Activated CD8-positive, alpha-beta T cell treated with anti-CD3 and anti-CD28 coated beads for 36 hours (primary cell): ENCODE measurements at regions not wholly inside any gene's neighbourhood (a gene's known extent, or its start where the extent isn't known, plus 50 kb on each side); places are given as distances from the start of the nearest gene placed in this dataset.

ENCODE experiments used
- ATAC-seq: fragments of 200-7000 bp; cut with Tn5 transposase; one replicate; pipeline ENCODE4 v1.10.0; 2021; ENCODE audit warnings: mild to moderate bottlenecking, moderate library complexity
- CTCF ChIA-PET: fragments of 350-600 bp; sonication (Branson Sonifier 250); formaldehyde crosslinking; loops from one replicate; lab custom pipeline; 2021; ENCODE audit warnings: antibody characterized with exemption; lab: Charles Lee
- POLR2A ChIA-PET: fragments of 350-600 bp; sonication (Branson Sonifier 250); formaldehyde crosslinking; loops from one replicate; lab custom pipeline; 2021; ENCODE audit warnings: antibody characterized with exemption; lab: Charles Lee
- DNase-seq: peaks from one replicate; pipeline ENCODE4 v3.0.0-alpha.2; 2020
- H3K27ac Mint-ChIP-seq: one replicate; pipeline ENCODE4 v1.8.0; 2021; ENCODE audit warnings: mild to moderate bottlenecking, mixed read lengths
- H3K27me3 Mint-ChIP-seq: one replicate; pipeline ENCODE4 v1.8.0; 2021; ENCODE audit warnings: mixed read lengths
- H3K36me3 Mint-ChIP-seq: one replicate; pipeline ENCODE4 v1.8.0; 2021; ENCODE audit warnings: low read depth, mixed read lengths
- H3K4me1 Mint-ChIP-seq: one replicate; pipeline ENCODE4 v1.8.0; 2021; ENCODE audit warnings: low read depth, mixed read lengths
- H3K4me3 Mint-ChIP-seq: one replicate; pipeline ENCODE4 v1.8.0; 2021; ENCODE audit warnings: mild to moderate bottlenecking, moderate library complexity, mixed read lengths
- H3K9me3 Mint-ChIP-seq: one replicate; pipeline ENCODE4 v1.8.0; 2021; ENCODE audit warnings: mixed read lengths
- CTCF ChIP-seq: fragments of 200-600 bp; IDR thresholded peaks from one replicate; pipeline ENCODE4 v1.8.0; 2022; ENCODE audit warnings: antibody characterized with exemption, mild to moderate bottlenecking
- intact Hi-C: fragments of 100-400 bp; cut with micrococcal nuclease; formaldehyde crosslinking; loops from one replicate; pipeline ENCODE4 v1.10.0; 2022

- ATAC-seq = no peak
- DNase-seq = no peak
- ChIA-PET POLR2A (no interaction called here), CTCF (no interaction called here)
- TF ChIP-seq CTCF = no peak
- no peak overlapping the region for H3K27ac Mint-ChIP-seq
- no peaks in the 10 kb centered on the region for H3K4me1 Mint-ChIP-seq
- no peaks in the 10 kb centered on the region for H3K36me3 Mint-ChIP-seq
- intact Hi-C loops = no loop called here
- H3K27me3 Mint-ChIP-seq = peaks cover 7% of the 10 kb centered on the region
- no peaks in the 10 kb centered on the region for H3K9me3 Mint-ChIP-seq
- no peak overlapping the region for H3K4me3 Mint-ChIP-seq
Measured at GRCh38 chr18:24988253-24988840, 363.6 kb downstream of the ZNF521 start.

GRCh38 chr18:24989760-24990593, 362.0 kb downstream of the ZNF521 start:
- H3K4me3 Mint-ChIP-seq = no peak overlapping the region
- POLR2A ChIA-PET = no interaction called here

GRCh38 chr18:24990671-24991134, 361.3 kb downstream of the ZNF521 start:
- intact Hi-C loops = no loop called here

More at GRCh38 chr18:24989760-24990593, 362.0 kb downstream of the ZNF521 start:
- no peak for ATAC-seq
- CTCF ChIA-PET = no interaction called here
- no peak for DNase-seq
- intact Hi-C loops = no loop called here
- H3K27me3 Mint-ChIP-seq = peaks cover 7% of the 10 kb centered on the region
- no peak overlapping the region for H3K27ac Mint-ChIP-seq
- no peaks in the 10 kb centered on the region for H3K4me1 Mint-ChIP-seq
- H3K36me3 Mint-ChIP-seq = no peaks in the 10 kb centered on the region
- no peak for TF ChIP-seq CTCF
- H3K9me3 Mint-ChIP-seq = no peaks in the 10 kb centered on the region

GRCh38 chr18:24991141-24992060, 360.6 kb downstream of the ZNF521 start:
- Mint-ChIP-seq H3K4me3 (no peak overlapping the region), H3K27me3 (peaks cover 5% of the 10 kb centered on the region), H3K36me3 (no peaks in the 10 kb centered on the region), H3K27ac (no peak overlapping the region), H3K9me3 (no peaks in the 10 kb centered on the region), H3K4me1 (no peaks in the 10 kb centered on the region)
- TF ChIP-seq CTCF = no peak
- intact Hi-C loops = no loop called here
- POLR2A ChIA-PET = no interaction called here
- no peak for DNase-seq
- CTCF ChIA-PET = no interaction called here
- no peak for ATAC-seq

More at GRCh38 chr18:24990671-24991134, 361.3 kb downstream of the ZNF521 start:
- ATAC-seq (no peak), DNase-seq (no peak)
- Mint-ChIP-seq H3K36me3 (no peaks in the 10 kb centered on the region), H3K4me1 (no peaks in the 10 kb centered on the region), H3K9me3 (no peaks in the 10 kb centered on the region), H3K27me3 (peaks cover 5% of the 10 kb centered on the region), H3K27ac (no peak overlapping the region), H3K4me3 (no peak overlapping the region)
- no peak for TF ChIP-seq CTCF
- ChIA-PET CTCF (no interaction called here), POLR2A (no interaction called here)
